ENCODE measurements at regions not wholly inside any gene's neighbourhood (a gene's known extent, or its start where the extent isn't known, plus 50 kb on each side); places are given as distances from the start of the nearest gene placed in this dataset.

- no peak for DNase-seq (ENCODE audit: low read depth)
Measured at GRCh38 chr6:14713008-14713960, 532.6 kb upstream of the JARID2 start.

GRCh38 chr6:14713966-14714631 is 531.8 kb upstream of the JARID2 start:
- DNase-seq (ENCODE audit: low read depth), result no peak

GRCh38 chr6:14715076-14715475 is 530.8 kb upstream of the JARID2 start:
- DNase-seq (ENCODE audit: low read depth), result no peak

- DNase-seq (ENCODE audit: low read depth), result no peak
Measured at GRCh38 chr6:14716499-14717146, 529.2 kb upstream of the JARID2 start.

GRCh38 chr6:14717307-14717706 is 528.6 kb upstream of the JARID2 start:
- DNase-seq (ENCODE audit: low read depth), result no peak

- no peak for DNase-seq (ENCODE audit: low read depth)
Measured at GRCh38 chr6:14718861-14719260, 527.0 kb upstream of the JARID2 start.

GRCh38 chr6:14719270-14719669 is 526.6 kb upstream of the JARID2 start:
- DNase-seq (ENCODE audit: low read depth), result no peak

GRCh38 chr6:14720411-14721102 is 525.3 kb upstream of the JARID2 start:
- no peak for DNase-seq (ENCODE audit: low read depth)

GRCh38 chr6:14721103-14721758 is 524.6 kb upstream of the JARID2 start:
- DNase-seq (ENCODE audit: low read depth), result no peak

GRCh38 chr6:14722001-14722562 is 523.8 kb upstream of the JARID2 start:
- no peak for DNase-seq (ENCODE audit: low read depth)

GRCh38 chr6:14722704-14723103 is 523.2 kb upstream of the JARID2 start:
- DNase-seq (ENCODE audit: low read depth), result no peak

- no peak for DNase-seq (ENCODE audit: low read depth)
Measured at GRCh38 chr6:14723535-14724086, 522.3 kb upstream of the JARID2 start.

- DNase-seq (ENCODE audit: low read depth), result no peak
Measured at GRCh38 chr6:14724549-14724948, 521.3 kb upstream of the JARID2 start.

GRCh38 chr6:14726816-14727493 is 518.9 kb upstream of the JARID2 start:
- no peak for DNase-seq (ENCODE audit: low read depth)

- no peak for DNase-seq (ENCODE audit: low read depth)
Measured at GRCh38 chr6:14727494-14728395, 518.1 kb upstream of the JARID2 start.

GRCh38 chr6:14728396-14729024 is 517.4 kb upstream of the JARID2 start:
- DNase-seq (ENCODE audit: low read depth), result no peak

GRCh38 chr6:14729129-14729871 is 516.6 kb upstream of the JARID2 start:
- DNase-seq (ENCODE audit: low read depth), result no peak

GRCh38 chr6:14730654-14731053 is 515.2 kb upstream of the JARID2 start:
- DNase-seq (ENCODE audit: low read depth), result no peak

Measured in HS-5 (cell line).